ENCODE measurements at regions not wholly inside any gene's neighbourhood (a gene's known extent, or its start where the extent isn't known, plus 50 kb on each side); places are given as distances from the start of the nearest gene placed in this dataset.

GRCh38 chr14:65169351-65169750 lies 67.0 kb upstream of the MAX start:
- TF ChIP-seq CTCF (IDR thresholded peaks at IDR 0.05), result no peak
- no peak for TF ChIP-seq POLR2A (IDR thresholded peaks at IDR 0.05)

All from body of pancreas (tissue), 4 donors.